IMR-90 (cell line): ENCODE measurements at regions not wholly inside any gene's neighbourhood (a gene's known extent, or its start where the extent isn't known, plus 50 kb on each side); places are given as distances from the start of the nearest gene placed in this dataset.

Experiments
- ATAC-seq: fragments of 200-7000 bp; cut with Tn5 transposase; 2 replicates; pipeline ENCODE4 v1.9.1; 2020; ENCODE audit warnings: low read depth, mild to moderate bottlenecking, moderate library complexity
- BruUV-seq: library from RNA; stranded (reverse); fragments of 400-500 nt; replicated peaks from 2 replicates; lab custom pipeline; 2021; lab: Mats Ljungman, UMichigan
- CTCF ChIA-PET: fragments of 300-600 bp; formaldehyde crosslinking; extraction: SDS; loops from one replicate; lab custom pipeline; 2021; ENCODE audit warnings: antibody characterized with exemption; lab: Yijun Ruan, JAX
- POLR2A ChIA-PET: fragments of 300-600 bp; sonication (Branson Sonifier 250); formaldehyde crosslinking; loops from one replicate; lab custom pipeline; 2022; ENCODE audit warnings: antibody characterized with exemption; ENCODE audit not compliant: unreplicated experiment; lab: Charles Lee
- DNase-seq: peaks from one replicate; pipeline ENCODE4 v3.0.0; 2013
- H2AFZ ChIP-seq: replicated peaks from 2 replicates; pipeline ENCODE3; 2013; ENCODE audit warnings: low read length, mild to moderate bottlenecking; ENCODE audit not compliant: poor library complexity
- H2AK5ac ChIP-seq: 2 replicates; pipeline ENCODE4 v1.6.1; 2013; ENCODE audit warnings: low read depth, low read length, inconsistent platforms
- H2AK9ac ChIP-seq: replicated peaks from 2 replicates; pipeline ENCODE3; 2013; ENCODE audit warnings: mild to moderate bottlenecking, low read depth, low read length, moderate library complexity; ENCODE audit not compliant: poor library complexity
- H2BK120ac ChIP-seq: 2 replicates; pipeline ENCODE4 v1.6.1; 2013; ENCODE audit warnings: low read depth, low read length, inconsistent platforms
- H2BK15ac ChIP-seq: 3 replicates; pipeline ENCODE4 v1.6.1; 2013; ENCODE audit warnings: low read depth, low read length, inconsistent platforms
- H2BK20ac ChIP-seq: 2 replicates; pipeline ENCODE4 v1.6.1; 2013; ENCODE audit warnings: low read depth, mild to moderate bottlenecking, inconsistent platforms, low read length, moderate library complexity
- H2BK5ac ChIP-seq: 2 replicates; pipeline ENCODE4 v1.6.1; 2013; ENCODE audit warnings: mild to moderate bottlenecking, low read depth, low read length, inconsistent platforms; ENCODE audit not compliant: poor library complexity, severe bottlenecking
- H3K14ac ChIP-seq: replicated peaks from 2 replicates; pipeline ENCODE4 v1.6.1; 2013; ENCODE audit warnings: low read depth, low read length, inconsistent platforms
- H3K18ac ChIP-seq: 2 replicates; pipeline ENCODE4 v1.6.1; 2013; ENCODE audit warnings: low read depth, low read length, control low read depth
- H3K23ac ChIP-seq: 2 replicates; pipeline ENCODE4 v1.6.1; 2013; ENCODE audit warnings: low read depth, low read length, inconsistent platforms
- H3K27ac ChIP-seq: 2 replicates; pipeline ENCODE4 v1.5.1; 2013; ENCODE audit warnings: mild to moderate bottlenecking, control low read depth, low read length; ENCODE audit not compliant: insufficient read depth
- H3K27me3 ChIP-seq: 2 replicates; pipeline ENCODE4 v1.6.1; 2013; ENCODE audit warnings: low read length; ENCODE audit not compliant: control insufficient read depth, insufficient read depth
- H3K36me3 ChIP-seq: 2 replicates; pipeline ENCODE4 v1.6.1; 2013; ENCODE audit warnings: low read length, mixed read lengths; ENCODE audit not compliant: control insufficient read depth, insufficient read depth
- H3K4ac ChIP-seq: 2 replicates; pipeline ENCODE4 v1.6.1; 2013; ENCODE audit warnings: low read depth, low read length, inconsistent platforms
- H3K4me1 ChIP-seq: 2 replicates; pipeline ENCODE4 v1.6.1; 2013; ENCODE audit warnings: low read length, mixed read lengths; ENCODE audit not compliant: control insufficient read depth, insufficient read depth
- H3K4me2 ChIP-seq: 2 replicates; pipeline ENCODE4 v1.6.1; 2013; ENCODE audit warnings: low read depth, mild to moderate bottlenecking, control low read depth, low read length, moderate library complexity
- H3K4me3 ChIP-seq: 2 replicates; pipeline ENCODE4 v1.5.1; 2013; ENCODE audit warnings: low read depth, mild to moderate bottlenecking, control low read depth, low read length, moderate library complexity; ENCODE audit not compliant: insufficient read depth
- H3K56ac ChIP-seq: 2 replicates; pipeline ENCODE4 v1.6.1; 2013; ENCODE audit warnings: low read length, inconsistent platforms; ENCODE audit not compliant: insufficient read depth; ENCODE audit errors: extremely low read depth
- H3K79me1 ChIP-seq, 2 experiments: 2 replicates each; pipeline ENCODE4 v1.6.1; 2013; ENCODE audit warnings: low read length in 2 of 2, inconsistent platforms in 1 of 2, low read depth in 1 of 2
- H3K9ac ChIP-seq: 2 replicates; pipeline ENCODE4 v1.6.1; 2013; ENCODE audit warnings: low read depth, low read length, control low read depth
- H3K9me1 ChIP-seq: 2 replicates; pipeline ENCODE4 v1.6.1; 2013; ENCODE audit warnings: low read length, inconsistent platforms; ENCODE audit not compliant: insufficient read depth
- H3K9me3 ChIP-seq: 2 replicates; pipeline ENCODE4 v1.6.1; 2013; ENCODE audit warnings: low read length; ENCODE audit not compliant: control insufficient read depth, insufficient read depth
- H4K20me1 ChIP-seq: 2 replicates; pipeline ENCODE4 v1.6.1; 2013; ENCODE audit warnings: low read length, inconsistent platforms; ENCODE audit not compliant: insufficient read depth
- H4K5ac ChIP-seq: 2 replicates; pipeline ENCODE4 v1.6.1; 2013; ENCODE audit warnings: mild to moderate bottlenecking, low read depth, low read length, control low read depth
- H4K8ac ChIP-seq, 2 experiments: 2 replicates each; pipeline ENCODE4 v1.6.1; 2013; ENCODE audit warnings: low read depth in 2 of 2, low read length in 2 of 2, control low read depth in 1 of 2, inconsistent platforms in 1 of 2
- H4K91ac ChIP-seq: 2 replicates; pipeline ENCODE4 v1.6.1; 2013; ENCODE audit warnings: low read depth, low read length, inconsistent platforms; ENCODE audit not compliant: insufficient read depth
- CEBPB ChIP-seq: IDR thresholded peaks from 2 replicates; pipeline ENCODE4 v1.6.1; 2012; ENCODE audit warnings: low read depth, low read length, improper control_type of control experiment
- WGBS, 2 experiments: methylation state at CpG; one replicate each; pipeline versions ENCODE4 v1.1.5 to v1.1.7; 2013; ENCODE audit warnings: missing lambda C conversion rate in 2 of 2; ENCODE audit not compliant: insufficient read length in 1 of 2; ENCODE audit errors: extremely low coverage in 2 of 2; 5-methylcytosine and 5-hydroxymethylcytosine counted together
- dilution Hi-C: fragments of 300-500 bp; cut with HindIII; formaldehyde crosslinking; loops from one replicate; pipeline ENCODE4 v1.14.3; 2018; ENCODE audit warnings: low sequenced_read_pairs; ENCODE audit not compliant: unreplicated experiment
- in situ Hi-C: fragments of 300-500 bp; cut with MboI; formaldehyde crosslinking; loops from 3 replicates; pipeline ENCODE4 v1.14.3; 2019; ENCODE audit warnings: low sequenced_read_pairs, inconsistent platforms, mixed read lengths
- intact Hi-C: fragments of 100-400 bp; cut with micrococcal nuclease; formaldehyde crosslinking; loops from 2 replicates; pipeline ENCODE4 v1.10.0; 2022

GRCh38 chr21:28234326-28234725, 758.4 kb downstream of the LTN1 start:
- peaks cover 7% of the 10 kb centered on the region for H3K4me1 ChIP-seq
- peak overlapping the region; percentile 82 for H2BK120ac ChIP-seq
- no peak for TF ChIP-seq CEBPB
- peak overlapping the region; percentile 29 to 31; a peak in 3 of 4 replicates for H4K8ac ChIP-seq
- no peak overlapping the region for H3K4me3 ChIP-seq
- no peak overlapping the region for H3K4me2 ChIP-seq
- H3K79me1 ChIP-seq, result no peaks in the 10 kb centered on the region
- POLR2A ChIA-PET, result no interaction called here
- peak overlapping the region; percentile 63 for H2AK5ac ChIP-seq
- peak overlapping the region; percentile 66 for H4K5ac ChIP-seq
- no peak overlapping the region for H3K23ac ChIP-seq
- WGBS, 2 experiments, result no CpG with 5 or more reads among the region's 5 CpGs
- no peaks in the 10 kb centered on the region for H4K20me1 ChIP-seq
- CTCF ChIA-PET, result interaction anchor here (0.6 kb wide), 1 partner anchor 42 kb away, joined by 3 read pairs; no protein-coding TSS in a partner anchor
- H2AK9ac ChIP-seq, result no peak overlapping the region
- no peak for DNase-seq
- H3K56ac ChIP-seq, result no peak overlapping the region
- no peaks in the 10 kb centered on the region for H3K9me1 ChIP-seq
- ATAC-seq, result no peak
- peak overlapping the region; percentile 54 for H4K91ac ChIP-seq
- in situ Hi-C loops, result no loop called here
- H2AFZ ChIP-seq, result no peak overlapping the region
- no peak overlapping the region for H3K27ac ChIP-seq
- no peaks in the 10 kb centered on the region for H3K36me3 ChIP-seq
- intact Hi-C loops, result no loop called here
- peak overlapping the region; percentile 76 for H2BK15ac ChIP-seq
- H2BK5ac ChIP-seq, result peak overlapping the region; percentile 20
- peak overlapping the region; percentile 61 for H3K18ac ChIP-seq
- H3K27me3 ChIP-seq, result no peaks in the 10 kb centered on the region
- BruUV-seq, result no TSS peak
- no peak overlapping the region for H3K14ac ChIP-seq
- no peaks in the 10 kb centered on the region for H3K9me3 ChIP-seq
- dilution Hi-C loops, result no loop called here
- peak overlapping the region; percentile 44; the same call in 1 of the 2 replicates for H3K4ac ChIP-seq
- no peak overlapping the region for H3K9ac ChIP-seq
- H2BK20ac ChIP-seq, result peak overlapping the region; percentile 33; the same call in 1 of the 2 replicates
